ENCODE measurements at regions not wholly inside any gene's neighbourhood (a gene's known extent, or its start where the extent isn't known, plus 50 kb on each side); places are given as distances from the start of the nearest gene placed in this dataset.

DNA sequence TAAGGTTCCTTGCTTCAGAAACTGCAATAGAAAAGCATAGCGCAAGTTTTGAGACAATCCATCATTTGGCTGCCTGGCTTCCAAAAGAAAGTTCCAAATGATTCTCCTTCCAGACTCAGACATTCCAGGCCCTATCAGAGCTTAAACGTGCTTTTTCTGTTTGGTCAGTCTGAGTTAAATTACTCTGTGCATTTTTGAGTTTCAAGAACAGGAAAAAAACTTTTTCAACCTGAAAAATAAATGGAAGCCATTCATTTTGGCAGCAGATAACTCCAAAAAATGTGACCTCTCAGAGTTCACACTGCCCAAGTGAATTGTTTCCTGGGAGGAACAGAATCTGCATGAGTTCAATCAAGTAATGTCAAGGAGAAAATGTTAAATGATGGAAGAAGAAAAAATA, 354.2 kb downstream of the CXCL12 start:
- H3K79me2 ChIP-seq (ENCODE audit: insufficient read depth, low read length): no peaks in the 10 kb centered on the region
- no peaks in the 10 kb centered on the region for H3K36me3 ChIP-seq (replicated peaks in 1 of 2; ENCODE audit: control insufficient read depth in 1 of 2, insufficient read depth in 2 of 2, low read length in 2 of 2)
- H2AFZ ChIP-seq (ENCODE audit: insufficient read depth, low read depth, low read length, poor library complexity, severe bottlenecking): no peak overlapping the region
- H3K4me2 ChIP-seq (replicated peaks; ENCODE audit: extremely low read depth, low read length, poor library complexity, severe bottlenecking): no peak overlapping the region
- DNase-seq: no peak
- H3K27ac ChIP-seq (ENCODE audit: low read depth in 1 of 2, low read length in 2 of 2): no peak overlapping the region
- intact Hi-C loops (cut with micrococcal nuclease): no loop called here
- Mint-ChIP-seq H3K36me3 (no peaks in the 10 kb centered on the region), H3K27me3 (ENCODE audit: low read depth in 3 of 3) (peaks cover 5 to 15% (median 8%) of the 10 kb centered on the region in 3 donors), H3K4me1 (no peaks in the 10 kb centered on the region), H3K27ac (no peak overlapping the region), H3K4me3 (no peak overlapping the region), H3K9me3 (no peaks in the 10 kb centered on the region)
- no peak overlapping the region for H3K4me3 ChIP-seq (replicated peaks in 1 of 3; ENCODE audit: low read depth in 2 of 3, low read length in 3 of 3)
- TF ChIP-seq, protein P1, sequence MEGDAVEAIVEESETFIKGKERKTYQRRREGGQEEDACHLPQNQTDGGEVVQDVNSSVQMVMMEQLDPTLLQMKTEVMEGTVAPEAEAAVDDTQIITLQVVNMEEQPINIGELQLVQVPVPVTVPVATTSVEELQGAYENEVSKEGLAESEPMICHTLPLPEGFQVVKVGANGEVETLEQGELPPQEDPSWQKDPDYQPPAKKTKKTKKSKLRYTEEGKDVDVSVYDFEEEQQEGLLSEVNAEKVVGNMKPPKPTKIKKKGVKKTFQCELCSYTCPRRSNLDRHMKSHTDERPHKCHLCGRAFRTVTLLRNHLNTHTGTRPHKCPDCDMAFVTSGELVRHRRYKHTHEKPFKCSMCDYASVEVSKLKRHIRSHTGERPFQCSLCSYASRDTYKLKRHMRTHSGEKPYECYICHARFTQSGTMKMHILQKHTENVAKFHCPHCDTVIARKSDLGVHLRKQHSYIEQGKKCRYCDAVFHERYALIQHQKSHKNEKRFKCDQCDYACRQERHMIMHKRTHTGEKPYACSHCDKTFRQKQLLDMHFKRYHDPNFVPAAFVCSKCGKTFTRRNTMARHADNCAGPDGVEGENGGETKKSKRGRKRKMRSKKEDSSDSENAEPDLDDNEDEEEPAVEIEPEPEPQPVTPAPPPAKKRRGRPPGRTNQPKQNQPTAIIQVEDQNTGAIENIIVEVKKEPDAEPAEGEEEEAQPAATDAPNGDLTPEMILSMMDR (IDR thresholded peaks at IDR 0.05): no peak
- no peaks in the 10 kb centered on the region for H3K4me1 ChIP-seq (ENCODE audit: control insufficient read depth in 1 of 2, insufficient read depth in 2 of 2, low read length in 2 of 2)
- H3K9ac ChIP-seq (ENCODE audit: insufficient read depth, low read length, poor library complexity, severe bottlenecking): no peak overlapping the region
- 100% methylated on average over 1 of the region's 2 CpGs for WGBS (ENCODE audit: insufficient coverage)
- no peaks in the 10 kb centered on the region for H3K27me3 ChIP-seq (ENCODE audit: control insufficient read depth in 2 of 2, insufficient read depth in 2 of 2, low read length in 2 of 2)
- H4K20me1 ChIP-seq (ENCODE audit: insufficient read depth, low read length): no peaks in the 10 kb centered on the region
- H3K9me3 ChIP-seq (replicated peaks in 1 of 2; ENCODE audit: control insufficient read depth in 1 of 2, insufficient read depth in 1 of 2, low read length in 2 of 2): no peaks in the 10 kb centered on the region

DNA sequence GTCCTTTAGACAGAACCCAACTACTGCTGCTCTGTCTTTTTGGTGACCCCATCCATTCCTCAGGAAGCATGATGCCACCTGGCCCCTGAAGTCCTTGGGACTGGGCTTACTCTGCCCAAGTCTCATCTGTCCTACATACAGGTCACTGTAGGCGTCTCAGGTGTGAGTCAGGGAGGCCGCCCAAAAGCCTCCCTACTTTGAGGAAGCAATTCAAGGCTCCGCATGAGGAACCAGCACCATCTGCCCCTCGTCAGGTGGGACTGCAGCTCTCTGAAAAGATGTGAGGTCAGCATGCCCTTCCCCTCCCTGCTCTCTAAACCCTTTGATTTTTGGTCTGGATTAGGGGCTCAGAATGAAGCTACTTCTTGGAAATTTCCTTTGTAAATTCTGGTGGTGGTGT, 354.8 kb downstream of the CXCL12 start:
- 25% methylated on average over 3 of the region's 4 CpGs for WGBS (ENCODE audit: insufficient coverage)
- Histone ChIP-seq H3K4me2 (replicated peaks; ENCODE audit: extremely low read depth, low read length, poor library complexity, severe bottlenecking) (no peak overlapping the region), H3K36me3 (replicated peaks in 1 of 2; ENCODE audit: control insufficient read depth in 1 of 2, insufficient read depth in 2 of 2, low read length in 2 of 2) (no peaks in the 10 kb centered on the region), H3K9ac (ENCODE audit: insufficient read depth, low read length, poor library complexity, severe bottlenecking) (no peak overlapping the region), H3K27ac (ENCODE audit: low read depth in 1 of 2, low read length in 2 of 2) (no peak overlapping the region), H3K9me3 (replicated peaks in 1 of 2; ENCODE audit: control insufficient read depth in 1 of 2, insufficient read depth in 1 of 2, low read length in 2 of 2) (no peaks in the 10 kb centered on the region), H4K20me1 (ENCODE audit: insufficient read depth, low read length) (no peaks in the 10 kb centered on the region), H3K4me3 (replicated peaks in 1 of 3; ENCODE audit: low read depth in 2 of 3, low read length in 3 of 3) (no peak overlapping the region), H3K4me1 (ENCODE audit: control insufficient read depth in 1 of 2, insufficient read depth in 2 of 2, low read length in 2 of 2) (no peaks in the 10 kb centered on the region), H3K27me3 (ENCODE audit: control insufficient read depth in 2 of 2, insufficient read depth in 2 of 2, low read length in 2 of 2) (no peaks in the 10 kb centered on the region), H2AFZ (ENCODE audit: insufficient read depth, low read depth, low read length, poor library complexity, severe bottlenecking) (no peak overlapping the region), H3K79me2 (ENCODE audit: insufficient read depth, low read length) (no peaks in the 10 kb centered on the region)
- no peak overlapping the region for H3K4me3 Mint-ChIP-seq
- no peaks in the 10 kb centered on the region for H3K4me1 Mint-ChIP-seq
- intact Hi-C loops (cut with micrococcal nuclease): no loop called here
- TF ChIP-seq, protein P1 (IDR thresholded peaks at IDR 0.05): no peak
- H3K36me3 Mint-ChIP-seq: no peaks in the 10 kb centered on the region
- no peaks in the 10 kb centered on the region for H3K9me3 Mint-ChIP-seq
- peak in 2 of 3 donors; percentile 3 to 26 for DNase-seq
- peaks cover 4 to 13% (median 5%) of the 10 kb centered on the region in 3 donors for H3K27me3 Mint-ChIP-seq (ENCODE audit: low read depth in 3 of 3)
- no peak overlapping the region for H3K27ac Mint-ChIP-seq
